ENCODE measurements at regions not wholly inside any gene's neighbourhood (a gene's known extent, or its start where the extent isn't known, plus 50 kb on each side); places are given as distances from the start of the nearest gene placed in this dataset.

DNA sequence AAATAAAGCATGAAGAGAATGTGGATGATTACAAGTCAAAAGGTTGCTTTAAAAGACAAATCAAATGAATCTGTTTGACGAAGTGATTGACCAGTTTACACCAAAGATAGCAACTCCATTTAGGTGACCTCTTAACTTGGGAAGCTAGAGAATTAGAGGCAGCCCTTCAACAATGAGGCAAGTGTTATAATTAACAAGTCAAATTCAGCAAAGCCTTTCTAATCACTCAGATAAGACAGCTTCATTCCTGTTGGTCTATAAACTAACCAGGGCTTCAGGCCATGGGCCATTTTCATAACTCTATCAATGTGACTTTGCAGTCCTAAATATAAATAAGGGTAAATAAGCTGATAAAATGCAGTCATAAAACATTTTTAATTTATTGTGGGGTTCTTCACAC, 712.2 kb upstream of the SEMA6A start:
- H3K4me3 Mint-ChIP-seq = no peak overlapping the region
- TF ChIP-seq CTCF (IDR thresholded peaks at IDR 0.05) = no peak
- H3K27me3 Mint-ChIP-seq = no peaks in the 10 kb centered on the region
- no peaks in the 10 kb centered on the region for H3K36me3 Mint-ChIP-seq (ENCODE audit: low read depth)
- CTCF ChIA-PET = no interaction called here
- H3K27ac Mint-ChIP-seq = no peak overlapping the region
- POLR2A ChIA-PET = no interaction called here
- no peak for DNase-seq
- ATAC-seq (ENCODE audit: low read depth) = no peak
- intact Hi-C loops (cut with micrococcal nuclease) = no loop called here
- H3K9me3 Mint-ChIP-seq = no peaks in the 10 kb centered on the region
- H3K4me1 Mint-ChIP-seq = no peaks in the 10 kb centered on the region

DNA sequence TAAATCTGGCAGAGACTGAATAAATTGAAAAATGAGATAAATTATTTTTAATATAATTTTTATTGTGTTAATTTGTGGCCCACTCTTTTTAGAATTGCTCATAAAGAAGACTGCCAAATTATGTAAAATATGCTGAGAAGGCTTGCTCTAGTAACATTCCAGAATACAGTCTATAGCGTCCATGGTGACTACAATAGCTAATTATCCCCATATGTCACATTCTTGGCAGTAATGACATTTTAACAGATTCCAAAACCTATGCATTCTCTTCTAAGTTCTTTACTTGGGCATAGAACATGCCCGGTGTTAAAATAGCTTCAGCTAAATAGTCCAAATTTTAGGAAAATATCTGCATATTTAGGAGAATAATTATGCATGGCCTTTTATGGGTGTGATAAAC, 697.0 kb upstream of the SEMA6A start:
- POLR2A ChIA-PET = no interaction called here
- DNase-seq = no peak
- no peak for ATAC-seq (ENCODE audit: low read depth)
- no peak overlapping the region for H3K4me3 Mint-ChIP-seq
- intact Hi-C loops (cut with micrococcal nuclease) = no loop called here
- no peaks in the 10 kb centered on the region for H3K4me1 Mint-ChIP-seq
- no peaks in the 10 kb centered on the region for H3K36me3 Mint-ChIP-seq (ENCODE audit: low read depth)
- H3K27ac Mint-ChIP-seq = no peak overlapping the region
- H3K27me3 Mint-ChIP-seq = no peaks in the 10 kb centered on the region
- CTCF ChIA-PET = no interaction called here
- TF ChIP-seq CTCF (IDR thresholded peaks at IDR 0.05) = no peak
- H3K9me3 Mint-ChIP-seq = peaks cover 1% of the 10 kb centered on the region

DNA sequence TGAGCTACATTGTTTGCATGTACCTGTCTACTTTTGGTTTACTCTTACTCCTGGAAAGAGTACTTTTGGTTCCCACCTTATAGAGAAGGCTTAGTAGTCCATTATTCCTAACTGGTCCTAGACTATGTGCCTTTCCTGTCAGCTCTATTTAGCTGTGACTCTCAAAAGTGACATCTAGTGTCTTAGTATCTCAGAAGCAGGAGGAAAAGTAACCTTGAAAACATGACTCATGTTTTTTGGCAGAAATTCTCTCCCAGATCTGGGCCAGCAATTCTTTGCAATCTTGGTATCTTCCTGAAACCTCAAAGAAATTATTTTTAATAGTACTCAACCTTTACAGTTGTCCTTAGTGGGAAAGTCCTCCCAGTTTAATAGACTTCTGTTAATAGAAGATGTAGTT, 691.7 kb upstream of the SEMA6A start:
- no peak overlapping the region for H3K27ac Mint-ChIP-seq
- POLR2A ChIA-PET = no interaction called here
- H3K4me1 Mint-ChIP-seq = no peaks in the 10 kb centered on the region
- peaks cover 5% of the 10 kb centered on the region for H3K9me3 Mint-ChIP-seq
- H3K4me3 Mint-ChIP-seq = no peak overlapping the region
- no peaks in the 10 kb centered on the region for H3K27me3 Mint-ChIP-seq
- CTCF ChIA-PET = no interaction called here
- H3K36me3 Mint-ChIP-seq (ENCODE audit: low read depth) = no peaks in the 10 kb centered on the region
- ATAC-seq (ENCODE audit: low read depth) (no peak), DNase-seq (no peak)
- TF ChIP-seq CTCF (IDR thresholded peaks at IDR 0.05) = no peak
- intact Hi-C loops (cut with micrococcal nuclease) = no loop called here

DNA sequence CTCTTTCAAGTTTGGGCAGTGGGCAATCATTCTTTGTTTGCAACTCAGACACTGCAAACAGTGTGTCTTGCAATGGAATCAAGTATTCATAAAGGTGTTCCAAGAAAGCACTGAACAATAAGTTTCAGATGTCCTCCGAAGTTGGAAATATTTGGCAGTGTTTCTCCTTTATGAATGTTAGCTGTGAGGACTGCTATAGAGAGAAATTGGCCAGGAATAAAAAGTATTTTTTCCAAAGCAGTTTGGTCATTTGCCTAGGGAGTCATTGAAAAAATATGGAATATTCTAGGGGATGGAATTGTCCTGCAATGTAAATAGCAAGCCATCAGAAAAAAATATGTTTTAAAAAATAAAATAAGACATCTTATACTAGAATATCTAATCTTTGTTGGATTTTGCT, 688.6 kb upstream of the SEMA6A start:
- Mint-ChIP-seq H3K9me3 (peaks cover 5% of the 10 kb centered on the region), H3K27me3 (no peaks in the 10 kb centered on the region), H3K36me3 (ENCODE audit: low read depth) (no peaks in the 10 kb centered on the region), H3K4me1 (no peaks in the 10 kb centered on the region), H3K27ac (no peak overlapping the region), H3K4me3 (no peak overlapping the region)
- ChIA-PET CTCF (no interaction called here), POLR2A (no interaction called here)
- ATAC-seq (ENCODE audit: low read depth) = no peak
- TF ChIP-seq CTCF (IDR thresholded peaks at IDR 0.05) = no peak
- intact Hi-C loops (cut with micrococcal nuclease) = no loop called here
- no peak for DNase-seq

DNA sequence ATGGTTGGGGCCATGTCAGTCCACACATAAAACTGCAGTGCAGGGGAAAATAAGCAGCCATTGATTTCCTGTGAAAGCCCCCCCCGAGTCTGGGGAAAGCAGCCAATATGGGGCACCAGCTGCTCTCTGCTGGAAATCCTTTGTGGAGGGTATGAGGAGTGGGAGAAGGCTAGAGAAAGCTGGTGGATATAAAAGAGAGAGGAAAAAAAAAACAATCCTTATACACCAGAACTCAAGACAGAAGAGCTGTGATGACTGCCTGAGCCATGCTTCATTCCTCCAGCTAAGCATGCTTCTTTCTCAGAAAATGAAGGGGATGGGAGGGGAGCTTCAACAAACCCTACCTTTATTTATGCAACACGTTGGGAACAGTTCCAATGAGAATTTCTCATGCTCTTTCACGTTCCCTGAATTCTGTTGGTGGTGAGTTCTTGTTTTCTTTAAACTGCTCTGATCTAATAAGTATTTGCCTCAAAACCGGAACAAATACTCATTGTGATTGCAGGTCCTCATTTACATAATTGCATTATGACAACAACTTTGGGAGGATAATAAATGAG, 688.0 kb upstream of the SEMA6A start:
- no peaks in the 10 kb centered on the region for H3K4me1 Mint-ChIP-seq
- DNase-seq (no peak), ATAC-seq (ENCODE audit: low read depth) (no peak)
- ChIA-PET POLR2A (no interaction called here), CTCF (no interaction called here)
- peaks cover 5% of the 10 kb centered on the region for H3K9me3 Mint-ChIP-seq
- H3K4me3 Mint-ChIP-seq = no peak overlapping the region
- H3K27me3 Mint-ChIP-seq = no peaks in the 10 kb centered on the region
- no peak overlapping the region for H3K27ac Mint-ChIP-seq
- no peaks in the 10 kb centered on the region for H3K36me3 Mint-ChIP-seq (ENCODE audit: low read depth)
- intact Hi-C loops (cut with micrococcal nuclease) = no loop called here
- TF ChIP-seq CTCF (IDR thresholded peaks at IDR 0.05) = no peak

Measured in activated B cell treated with CpG ODN at 0.5 μM for 24 hours (primary cell).